Gastrocnemius medialis (tissue), 4 donors: ENCODE measurements at regions not wholly inside any gene's neighbourhood (a gene's known extent, or its start where the extent isn't known, plus 50 kb on each side); places are given as distances from the start of the nearest gene placed in this dataset.

Experiments
- CTCF ChIP-seq, 5 experiments: fragments of 450-650 bp in 3 of 5; fragments of 200-600 bp in 2 of 5; sonication (generic) in 2 of 5; IDR thresholded peaks in 4 of 5; conservative IDR thresholded peaks in 1 of 5; 1 replicate in 4 of 5; 2 replicates in 1 of 5; pipeline ENCODE4 v1.5.1; 2016 to 2019; ENCODE audit warnings: antibody characterized with exemption in 5 of 5, mild to moderate bottlenecking in 3 of 5, moderate library complexity in 3 of 5
- POLR2A ChIP-seq, 2 donors: fragments of 450-650 bp; IDR thresholded peaks; one replicate each; pipeline ENCODE4 v1.6.1; 2017; ENCODE audit warnings: antibody characterized with exemption in 2 of 2, mild to moderate bottlenecking in 2 of 2, moderate library complexity in 2 of 2

- TF ChIP-seq CTCF (IDR thresholded peaks at IDR 0.05 in 4 of 5, conservative IDR thresholded peaks at IDR 0.05 in 1 of 5) = no peak
- no peak for TF ChIP-seq POLR2A (IDR thresholded peaks at IDR 0.05)
Observed at GRCh38 chrX:69038188-69038587, 127.1 kb downstream of the PJA1 start.
